AG09309 (cell line): ENCODE measurements at regions not wholly inside any gene's neighbourhood (a gene's known extent, or its start where the extent isn't known, plus 50 kb on each side); places are given as distances from the start of the nearest gene placed in this dataset.
A peak's percentile ranks its signal among the peaks of the same experiment; 100 is the strongest.
"Not testable (repeated sequence)": the region's sequence is repeated elsewhere in the genome, so short reads cannot be mapped to it uniquely, and the experiment has no call there.

Source experiments
- DNase-seq: peaks from one replicate; pipeline ENCODE4 v3.0.0-alpha.2; 2010; ENCODE audit warnings: low read depth
- H3K4me3 ChIP-seq: 2 replicates; pipeline ENCODE4 v1.5.1; 2011; ENCODE audit warnings: mild to moderate bottlenecking, low read depth, low read length, moderate library complexity; ENCODE audit not compliant: control insufficient read depth
- CTCF ChIP-seq: IDR thresholded peaks from 2 replicates; pipeline ENCODE4 v1.5.1; 2011; ENCODE audit warnings: mild to moderate bottlenecking, low read depth, low read length, inconsistent platforms; ENCODE audit not compliant: insufficient read depth, control insufficient read depth; ENCODE audit errors: missing control alignments

- DNase-seq = no peak
- TF ChIP-seq CTCF = no peak
- no peak overlapping the region for H3K4me3 ChIP-seq
These were observed 559.6 kb upstream of the ADAMTS5 start for GRCh38 chr21:27526451-27526850.

GRCh38 chr21:27525780-27526179 lies 558.9 kb upstream of the ADAMTS5 start:
- no peak for TF ChIP-seq CTCF
- no peak for DNase-seq
- H3K4me3 ChIP-seq = no peak overlapping the region

- no peak overlapping the region for H3K4me3 ChIP-seq
- peak; percentile 64 for DNase-seq
- TF ChIP-seq CTCF = no peak
These were observed 552.5 kb upstream of the ADAMTS5 start for GRCh38 chr21:27519361-27519760.

GRCh38 chr21:27517177-27517576 lies 550.3 kb upstream of the ADAMTS5 start:
- not testable (repeated sequence) for DNase-seq, H3K4me3 ChIP-seq

GRCh38 chr21:27515676-27516075 lies 548.8 kb upstream of the ADAMTS5 start:
- no peak overlapping the region for H3K4me3 ChIP-seq
- no peak for TF ChIP-seq CTCF
- DNase-seq = no peak

GRCh38 chr21:27513825-27514224 lies 546.9 kb upstream of the ADAMTS5 start:
- DNase-seq = no peak
- no peak for TF ChIP-seq CTCF
- H3K4me3 ChIP-seq = no peak overlapping the region

- TF ChIP-seq CTCF = no peak
These were observed 546.1 kb upstream of the ADAMTS5 start for GRCh38 chr21:27513016-27513415.

More at GRCh38 chr21:27513016-27513415, 546.1 kb upstream of the ADAMTS5 start:
- no peak overlapping the region for H3K4me3 ChIP-seq
- DNase-seq = no peak
